OCI-LY7 (cell line): ENCODE measurements at regions not wholly inside any gene's neighbourhood (a gene's known extent, or its start where the extent isn't known, plus 50 kb on each side); places are given as distances from the start of the nearest gene placed in this dataset.

ENCODE experiments used
- CTCF ChIP-seq: fragments of 200-600 bp; sonication (generic); conservative IDR thresholded peaks from 2 replicates; pipeline ENCODE4 v1.5.1; 2014; ENCODE audit warnings: mild to moderate bottlenecking, antibody characterized with exemption, low read length, moderate library complexity, mixed read lengths
- EZH2phosphoT487 ChIP-seq: fragments of 200-600 bp; sonication (generic); IDR thresholded peaks from 2 replicates; pipeline ENCODE4 v1.6.1; 2018; ENCODE audit warnings: low read depth, borderline replicate concordance, mild to moderate bottlenecking, mixed run types, antibody characterized with exemption, low read length, moderate library complexity, mixed read lengths

GRCh38 chr5:68011801-68012200, 203.8 kb upstream of the PIK3R1 start:
- TF ChIP-seq EZH2phosphoT487, result no peak
- no peak for TF ChIP-seq CTCF
